SK-N-MC (cell line): ENCODE measurements at regions not wholly inside any gene's neighbourhood (a gene's known extent, or its start where the extent isn't known, plus 50 kb on each side); places are given as distances from the start of the nearest gene placed in this dataset.

ENCODE experiments used
- EZH2 ChIP-seq: fragments of 200-600 bp; sonication (generic); IDR thresholded peaks from one replicate; pipeline ENCODE4 v1.6.1; 2017; ENCODE audit warnings: antibody characterized with exemption
- POLR2AphosphoS5 ChIP-seq: IDR thresholded peaks from 2 replicates; pipeline ENCODE4 v1.6.1; 2012; ENCODE audit warnings: mild to moderate bottlenecking, low read depth, low read length, borderline replicate concordance

- TF ChIP-seq EZH2 (no peak), POLR2AphosphoS5 (no peak)
Observed at GRCh38 chr3:930866-931265, 162.0 kb upstream of the CNTN6 start.
